ENCODE measurements at regions not wholly inside any gene's neighbourhood (a gene's known extent, or its start where the extent isn't known, plus 50 kb on each side); places are given as distances from the start of the nearest gene placed in this dataset.

- no peak overlapping the region for H3K27ac ChIP-seq
- peaks cover 0 to 2% (median 0%) of the 10 kb centered on the region in 3 donors for H3K9me3 ChIP-seq
- H3K4me1 ChIP-seq = no peaks in the 10 kb centered on the region
- WGBS, 2 donors (ENCODE audit: low coverage in 1 of 2) = 45 to 51% methylated on average over 2 of the region's 2 CpGs
- no peak for ATAC-seq
- H3K27me3 ChIP-seq = no peaks in the 10 kb centered on the region
- no peaks in the 10 kb centered on the region for H3K36me3 ChIP-seq
- no peak overlapping the region for H3K4me3 ChIP-seq
- TF ChIP-seq POLR2AphosphoS5 (IDR thresholded peaks at IDR 0.05) (no peak), EP300 (IDR thresholded peaks at IDR 0.05) (no peak), POLR2A (IDR thresholded peaks at IDR 0.05) (no peak)
- TF ChIP-seq, protein P1, sequence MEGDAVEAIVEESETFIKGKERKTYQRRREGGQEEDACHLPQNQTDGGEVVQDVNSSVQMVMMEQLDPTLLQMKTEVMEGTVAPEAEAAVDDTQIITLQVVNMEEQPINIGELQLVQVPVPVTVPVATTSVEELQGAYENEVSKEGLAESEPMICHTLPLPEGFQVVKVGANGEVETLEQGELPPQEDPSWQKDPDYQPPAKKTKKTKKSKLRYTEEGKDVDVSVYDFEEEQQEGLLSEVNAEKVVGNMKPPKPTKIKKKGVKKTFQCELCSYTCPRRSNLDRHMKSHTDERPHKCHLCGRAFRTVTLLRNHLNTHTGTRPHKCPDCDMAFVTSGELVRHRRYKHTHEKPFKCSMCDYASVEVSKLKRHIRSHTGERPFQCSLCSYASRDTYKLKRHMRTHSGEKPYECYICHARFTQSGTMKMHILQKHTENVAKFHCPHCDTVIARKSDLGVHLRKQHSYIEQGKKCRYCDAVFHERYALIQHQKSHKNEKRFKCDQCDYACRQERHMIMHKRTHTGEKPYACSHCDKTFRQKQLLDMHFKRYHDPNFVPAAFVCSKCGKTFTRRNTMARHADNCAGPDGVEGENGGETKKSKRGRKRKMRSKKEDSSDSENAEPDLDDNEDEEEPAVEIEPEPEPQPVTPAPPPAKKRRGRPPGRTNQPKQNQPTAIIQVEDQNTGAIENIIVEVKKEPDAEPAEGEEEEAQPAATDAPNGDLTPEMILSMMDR (IDR thresholded peaks at IDR 0.05) = no peak
These were observed 72.9 kb downstream of the SLC10A2 start for GRCh38 chr13:102993348-102993747.

- no peak overlapping the region for H3K4me3 ChIP-seq
- H3K9me3 ChIP-seq = peaks cover 0 to 19% (median 0%) of the 10 kb centered on the region in 3 donors
- 63 to 79% methylated on average over 5 of the region's 5 CpGs for WGBS, 2 donors (ENCODE audit: low coverage in 1 of 2)
- H3K27ac ChIP-seq = no peak overlapping the region
- H3K27me3 ChIP-seq = no peaks in the 10 kb centered on the region
- TF ChIP-seq EP300 (IDR thresholded peaks at IDR 0.05) = no peak
- TF ChIP-seq, protein P1 (IDR thresholded peaks at IDR 0.05) = no peak
- TF ChIP-seq POLR2AphosphoS5 (IDR thresholded peaks at IDR 0.05) = no peak
- TF ChIP-seq POLR2A (IDR thresholded peaks at IDR 0.05) = no peak
- ATAC-seq = no peak
- no peaks in the 10 kb centered on the region for H3K4me1 ChIP-seq
- H3K36me3 ChIP-seq = no peaks in the 10 kb centered on the region
These were observed 82.0 kb downstream of the SLC10A2 start for GRCh38 chr13:102984210-102984609.

DNA sequence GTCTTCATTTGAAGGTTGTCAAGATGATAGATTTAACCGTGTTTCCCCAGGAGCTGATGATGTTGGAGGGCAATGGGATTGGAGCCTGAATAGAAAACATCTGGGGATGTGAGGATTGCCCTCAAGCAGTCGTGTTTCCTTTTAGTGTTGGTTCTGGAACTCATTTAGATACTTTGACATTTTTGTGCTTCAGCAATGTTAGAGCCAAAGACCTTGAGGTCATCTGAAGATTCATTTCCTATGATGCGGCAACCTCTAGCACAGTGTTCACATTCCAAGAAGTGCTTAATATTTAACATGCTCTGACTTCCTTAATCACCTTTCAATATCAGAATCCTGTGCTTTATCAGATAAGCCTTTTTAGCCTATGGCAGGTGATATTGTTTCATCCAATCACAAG, 82.7 kb downstream of the SLC10A2 start:
- no peak overlapping the region for H3K27ac ChIP-seq
- no peak overlapping the region for H3K4me3 ChIP-seq
- 68 to 70% methylated on average over 1 to 3 of the region's 3 CpGs for WGBS, 2 donors (ENCODE audit: low coverage in 1 of 2)
- H3K9me3 ChIP-seq = peaks cover 0 to 18% (median 0%) of the 10 kb centered on the region in 3 donors
- ATAC-seq = no peak
- no peaks in the 10 kb centered on the region for H3K4me1 ChIP-seq
- TF ChIP-seq POLR2A (IDR thresholded peaks at IDR 0.05) (no peak), POLR2AphosphoS5 (IDR thresholded peaks at IDR 0.05) (no peak), EP300 (IDR thresholded peaks at IDR 0.05) (no peak)
- TF ChIP-seq, protein P1 (IDR thresholded peaks at IDR 0.05) = no peak
- H3K27me3 ChIP-seq = no peaks in the 10 kb centered on the region
- H3K36me3 ChIP-seq = no peaks in the 10 kb centered on the region

DNA sequence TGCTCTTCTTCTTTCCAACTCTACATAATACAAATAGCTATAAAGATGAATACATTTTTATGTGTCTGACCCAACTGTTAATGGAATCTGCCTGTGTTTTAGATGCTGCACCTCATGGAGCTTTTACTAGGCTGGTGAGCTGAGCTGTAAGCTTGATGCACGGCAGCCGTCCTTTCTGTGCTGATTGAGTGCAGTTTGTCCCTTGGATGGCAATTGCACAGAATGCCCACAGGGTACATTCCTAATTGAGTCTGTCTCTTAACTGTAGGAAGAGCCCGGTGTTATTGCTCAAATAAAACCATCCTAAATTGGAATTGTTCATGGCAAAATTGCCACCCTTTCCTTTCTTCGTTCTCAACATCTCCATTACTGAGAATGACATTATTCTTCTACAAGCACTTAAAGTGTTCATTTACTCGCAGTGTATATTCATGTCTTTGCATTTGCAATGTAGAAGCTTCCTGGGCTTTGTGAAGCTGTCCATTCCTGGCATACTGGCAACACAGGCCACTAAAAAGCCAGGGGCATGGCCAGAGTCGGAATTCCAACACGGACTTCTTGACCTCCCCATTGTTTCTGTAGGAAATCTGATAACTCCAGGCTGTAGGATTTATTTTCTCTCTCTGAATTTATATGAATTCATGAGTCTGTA, 85.8 kb downstream of the SLC10A2 start:
- no peaks in the 10 kb centered on the region for H3K9me3 ChIP-seq
- ATAC-seq = no peak
- WGBS, 2 donors (ENCODE audit: low coverage in 1 of 2) = 86 to 96% methylated on average over 4 to 7 of the region's 7 CpGs
- H3K4me3 ChIP-seq = no peak overlapping the region
- no peaks in the 10 kb centered on the region for H3K36me3 ChIP-seq
- TF ChIP-seq, protein P1 (IDR thresholded peaks at IDR 0.05) = no peak
- TF ChIP-seq POLR2A (IDR thresholded peaks at IDR 0.05) = no peak
- H3K27me3 ChIP-seq = no peaks in the 10 kb centered on the region
- H3K4me1 ChIP-seq = no peaks in the 10 kb centered on the region
- no peak overlapping the region for H3K27ac ChIP-seq

GRCh38 chr13:102978168-102978567, 88.0 kb downstream of the SLC10A2 start:
- peak; percentile 22 for ATAC-seq
- TF ChIP-seq POLR2AphosphoS5 (IDR thresholded peaks at IDR 0.05) = no peak
- TF ChIP-seq POLR2A (IDR thresholded peaks at IDR 0.05) = no peak
- TF ChIP-seq EP300 (IDR thresholded peaks at IDR 0.05) = no peak
- TF ChIP-seq, protein P1 (IDR thresholded peaks at IDR 0.05) = no peak
- Histone ChIP-seq H3K4me3 (peak overlapping the region in 1 of 2 donors; percentile 15), H3K4me1 (no peaks in the 10 kb centered on the region), H3K27ac (peak overlapping the region in 1 of 4 donors; percentile 2), H3K36me3 (no peaks in the 10 kb centered on the region), H3K9me3 (no peaks in the 10 kb centered on the region), H3K27me3 (peaks cover 10% of the 10 kb centered on the region)
- 57 to 72% methylated on average over 4 of the region's 4 CpGs for WGBS, 2 donors (ENCODE audit: low coverage in 1 of 2)

Data from gastroesophageal sphincter (tissue), 4 donors.